ENCODE measurements at regions not wholly inside any gene's neighbourhood (a gene's known extent, or its start where the extent isn't known, plus 50 kb on each side); places are given as distances from the start of the nearest gene placed in this dataset.
"Not testable (repeated sequence)": the region's sequence is repeated elsewhere in the genome, so short reads cannot be mapped to it uniquely, and the experiment has no call there.

- DNase-seq (ENCODE audit: low read depth in 4 of 4, low spot score in 3 of 4): no peak
Measured at GRCh38 chr2:123791684-123792083, 233.4 kb upstream of the CNTNAP5 start.

GRCh38 chr2:123804126-123804525 is 221.0 kb upstream of the CNTNAP5 start:
- DNase-seq (ENCODE audit: low read depth in 4 of 4, low spot score in 3 of 4): not testable (repeated sequence)

- DNase-seq (ENCODE audit: low read depth in 4 of 4, low spot score in 3 of 4): not testable (repeated sequence)
Measured at GRCh38 chr2:123805746-123806145, 219.3 kb upstream of the CNTNAP5 start.

GRCh38 chr2:123808243-123808642 is 216.8 kb upstream of the CNTNAP5 start:
- no peak for DNase-seq (ENCODE audit: low read depth in 4 of 4, low spot score in 3 of 4)

GRCh38 chr2:123811846-123812245 is 213.2 kb upstream of the CNTNAP5 start:
- no peak for DNase-seq (ENCODE audit: low read depth in 4 of 4, low spot score in 3 of 4)

GRCh38 chr2:123816203-123816602 is 208.9 kb upstream of the CNTNAP5 start:
- no peak for DNase-seq (ENCODE audit: low read depth in 4 of 4, low spot score in 3 of 4)

- no peak for DNase-seq (ENCODE audit: low read depth in 4 of 4, low spot score in 3 of 4)
Measured at GRCh38 chr2:123816928-123817327, 208.2 kb upstream of the CNTNAP5 start.

GRCh38 chr2:123826729-123827271 is 198.3 kb upstream of the CNTNAP5 start:
- DNase-seq (ENCODE audit: low read depth in 4 of 4, low spot score in 3 of 4): no peak

GRCh38 chr2:123839326-123839725 is 185.8 kb upstream of the CNTNAP5 start:
- DNase-seq (ENCODE audit: low read depth in 4 of 4, low spot score in 3 of 4): no peak

GRCh38 chr2:123840016-123840415 is 185.1 kb upstream of the CNTNAP5 start:
- DNase-seq (ENCODE audit: low read depth in 4 of 4, low spot score in 3 of 4): no peak

GRCh38 chr2:123840574-123840973 is 184.5 kb upstream of the CNTNAP5 start:
- no peak for DNase-seq (ENCODE audit: low read depth in 4 of 4, low spot score in 3 of 4)

- no peak for DNase-seq (ENCODE audit: low read depth in 4 of 4, low spot score in 3 of 4)
Measured at GRCh38 chr2:123851281-123851680, 173.8 kb upstream of the CNTNAP5 start.

GRCh38 chr2:123853161-123853560 is 171.9 kb upstream of the CNTNAP5 start:
- DNase-seq (ENCODE audit: low read depth in 4 of 4, low spot score in 3 of 4): no peak

- not testable (repeated sequence) for DNase-seq (ENCODE audit: low read depth in 4 of 4, low spot score in 3 of 4)
Measured at GRCh38 chr2:123859031-123859430, 166.1 kb upstream of the CNTNAP5 start.

GRCh38 chr2:123864416-123864815 is 160.7 kb upstream of the CNTNAP5 start:
- no peak for DNase-seq (ENCODE audit: low read depth in 4 of 4, low spot score in 3 of 4)

GRCh38 chr2:123870206-123870880 is 154.7 kb upstream of the CNTNAP5 start:
- no peak for DNase-seq (ENCODE audit: low read depth in 4 of 4, low spot score in 3 of 4)

- no peak for DNase-seq (ENCODE audit: low read depth in 4 of 4, low spot score in 3 of 4)
Measured at GRCh38 chr2:123870881-123871276, 154.2 kb upstream of the CNTNAP5 start.

- no peak for DNase-seq (ENCODE audit: low read depth in 4 of 4, low spot score in 3 of 4)
Measured at GRCh38 chr2:123890148-123890547, 134.9 kb upstream of the CNTNAP5 start.

- no peak for DNase-seq (ENCODE audit: low read depth in 4 of 4, low spot score in 3 of 4)
Measured at GRCh38 chr2:123894167-123894566, 130.9 kb upstream of the CNTNAP5 start.

- no peak for DNase-seq (ENCODE audit: low read depth in 4 of 4, low spot score in 3 of 4)
Measured at GRCh38 chr2:123895651-123896050, 129.4 kb upstream of the CNTNAP5 start.

GRCh38 chr2:123901256-123901655 is 123.8 kb upstream of the CNTNAP5 start:
- no peak for DNase-seq (ENCODE audit: low read depth in 4 of 4, low spot score in 3 of 4)

GRCh38 chr2:123906361-123906760 is 118.7 kb upstream of the CNTNAP5 start:
- no peak for DNase-seq (ENCODE audit: low read depth in 4 of 4, low spot score in 3 of 4)

- DNase-seq (ENCODE audit: low read depth in 4 of 4, low spot score in 3 of 4): no peak
Measured at GRCh38 chr2:123908522-123908921, 116.6 kb upstream of the CNTNAP5 start.

Measured in right renal pelvis (tissue), 4 donors.